ENCODE measurements at regions not wholly inside any gene's neighbourhood (a gene's known extent, or its start where the extent isn't known, plus 50 kb on each side); places are given as distances from the start of the nearest gene placed in this dataset.

DNA sequence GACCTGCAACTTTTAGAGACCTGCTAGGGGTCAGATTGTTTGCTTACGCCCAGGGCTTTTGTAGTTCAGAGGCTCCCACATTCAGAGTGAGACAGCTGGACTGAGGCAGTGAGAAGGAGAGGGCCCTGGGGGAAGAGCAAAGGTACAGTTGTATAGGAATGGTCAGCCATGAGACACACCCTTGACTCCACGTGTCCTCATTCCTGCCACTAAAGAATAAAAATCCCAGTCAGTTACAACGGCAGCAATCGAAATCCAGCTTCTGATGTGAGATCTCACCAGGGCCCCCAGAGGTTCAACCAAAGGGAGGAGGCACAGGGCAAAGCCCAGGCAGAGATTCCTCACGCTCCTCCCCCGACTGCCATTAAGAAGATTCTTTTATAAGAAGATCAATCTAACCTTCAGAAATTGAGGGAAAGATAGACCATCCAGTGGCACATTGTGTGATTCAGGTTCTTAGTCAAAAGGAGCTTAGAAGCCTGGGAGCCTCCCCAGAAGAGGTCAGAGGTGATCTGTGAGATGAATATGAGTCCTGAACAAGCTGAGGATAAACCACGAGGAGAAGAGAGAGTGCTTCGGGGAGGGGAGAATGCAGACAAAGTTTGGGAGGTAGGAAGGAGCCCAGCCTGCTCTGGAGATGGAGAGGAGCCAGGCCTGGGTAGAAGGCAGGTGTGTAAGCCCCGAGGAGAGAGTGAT, 317.0 kb downstream of the CYP26B1 start:
- DNase-seq = no peak

DNA sequence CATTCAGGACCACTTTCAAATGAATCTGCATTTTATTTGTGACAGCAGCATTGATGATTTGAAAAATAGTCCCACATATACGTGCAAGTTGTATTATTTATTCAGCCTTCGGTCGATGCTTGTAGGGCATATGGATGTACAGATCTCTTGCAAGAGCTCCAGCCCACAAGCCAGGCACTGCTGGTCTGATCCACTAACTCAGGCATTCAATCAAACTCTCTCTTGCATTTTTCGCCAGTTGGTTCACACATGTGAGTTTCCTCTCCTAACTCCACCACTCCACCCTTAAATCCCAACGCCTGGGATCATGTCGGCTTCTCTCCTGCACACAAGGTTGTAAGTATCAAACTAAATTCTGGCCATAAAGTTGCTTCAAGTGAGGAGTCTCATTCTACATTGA, 318.7 kb downstream of the CYP26B1 start:
- DNase-seq = peak; percentile 83

DNA sequence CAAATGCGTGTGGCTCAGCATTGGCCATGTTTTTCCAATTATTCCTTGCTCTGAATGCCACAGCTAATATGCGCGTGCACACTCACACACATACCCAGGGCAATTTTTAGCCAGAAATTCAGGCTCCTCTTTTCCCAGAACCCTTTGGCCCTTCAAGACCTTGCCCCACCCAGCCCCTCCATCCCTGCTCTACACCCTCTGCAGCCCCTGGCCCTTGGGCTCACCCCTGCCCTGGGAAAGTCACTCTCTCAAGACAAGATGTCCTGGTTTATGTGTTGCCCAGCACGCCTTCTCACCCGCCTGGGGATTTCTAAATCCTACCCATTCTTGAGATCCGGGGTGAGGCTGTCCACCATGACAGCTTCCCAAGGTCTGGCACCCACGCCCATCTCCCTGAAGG, 319.7 kb downstream of the CYP26B1 start:
- no peak for DNase-seq

DNA sequence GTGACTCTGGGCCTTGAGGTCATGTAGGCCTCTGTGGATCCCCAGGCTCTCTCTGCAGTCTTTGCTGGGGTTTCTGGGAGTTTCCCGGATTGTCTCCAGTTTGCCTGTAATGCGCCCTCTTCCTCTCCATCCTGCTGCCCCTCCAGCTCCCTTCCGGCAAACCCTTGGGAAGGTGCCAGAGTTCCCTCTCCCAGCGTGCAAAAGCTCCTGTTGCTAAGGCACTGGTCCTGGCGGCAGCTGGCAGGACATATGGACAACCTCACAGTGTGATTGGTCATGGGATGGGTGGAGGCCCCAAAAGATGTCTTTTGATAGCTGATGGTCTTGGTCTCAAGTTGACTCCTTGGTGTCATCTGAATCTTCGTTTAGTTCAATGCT, 320.1 kb downstream of the CYP26B1 start:
- no peak for DNase-seq

DNA sequence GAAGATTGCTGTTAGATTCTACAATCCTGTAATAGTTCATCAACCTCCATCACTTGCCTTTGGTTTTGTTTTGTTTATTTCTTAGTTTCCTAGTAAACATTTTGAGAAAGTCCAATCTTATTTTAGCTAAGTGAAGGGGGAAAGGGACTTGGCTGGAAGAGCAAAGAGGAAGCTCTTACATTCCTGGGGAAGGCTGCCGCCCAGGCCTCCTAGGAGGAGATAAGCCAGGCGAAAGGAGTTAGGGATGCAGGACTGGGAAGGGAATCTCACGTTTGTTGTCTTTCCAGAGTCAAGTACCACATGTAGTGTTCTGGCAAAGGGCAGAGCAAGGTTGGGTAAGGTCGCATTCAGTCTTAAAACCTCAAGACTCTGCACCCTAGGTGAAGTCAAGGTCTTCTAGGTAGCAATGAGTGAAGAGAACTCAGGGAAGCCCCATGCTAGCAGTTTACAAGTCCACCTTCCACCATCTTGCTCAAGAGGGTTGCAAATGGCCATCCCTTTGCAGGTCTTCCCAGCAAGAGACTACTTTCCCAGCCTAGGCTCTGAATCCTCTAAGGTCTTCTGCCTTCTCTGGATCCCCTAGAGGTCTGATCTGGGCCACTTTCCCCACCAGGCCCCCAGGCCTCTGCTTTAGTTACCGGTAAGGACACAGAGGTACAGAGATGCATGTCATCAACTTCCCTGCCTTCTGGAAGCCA, 320.7 kb downstream of the CYP26B1 start:
- no peak for DNase-seq

DNA sequence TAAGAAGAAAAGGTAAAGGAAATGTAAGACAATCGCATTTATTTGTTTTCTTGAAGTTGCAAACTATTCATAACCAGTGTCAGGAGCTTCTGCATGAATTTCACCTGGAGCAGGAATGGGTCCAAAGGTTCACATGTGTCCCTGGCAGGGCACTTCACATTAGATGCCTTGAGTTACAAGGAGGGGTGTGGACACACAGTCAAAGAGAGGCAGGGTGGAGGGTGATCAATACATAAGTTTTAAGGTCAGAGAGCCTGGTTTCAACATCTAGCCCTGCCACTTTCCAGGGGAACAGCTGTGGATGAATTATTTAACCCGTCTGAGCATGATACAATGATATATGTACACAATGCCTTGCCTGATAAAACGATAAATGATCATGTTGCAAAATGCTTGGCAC, 321.4 kb downstream of the CYP26B1 start:
- DNase-seq = no peak

DNA sequence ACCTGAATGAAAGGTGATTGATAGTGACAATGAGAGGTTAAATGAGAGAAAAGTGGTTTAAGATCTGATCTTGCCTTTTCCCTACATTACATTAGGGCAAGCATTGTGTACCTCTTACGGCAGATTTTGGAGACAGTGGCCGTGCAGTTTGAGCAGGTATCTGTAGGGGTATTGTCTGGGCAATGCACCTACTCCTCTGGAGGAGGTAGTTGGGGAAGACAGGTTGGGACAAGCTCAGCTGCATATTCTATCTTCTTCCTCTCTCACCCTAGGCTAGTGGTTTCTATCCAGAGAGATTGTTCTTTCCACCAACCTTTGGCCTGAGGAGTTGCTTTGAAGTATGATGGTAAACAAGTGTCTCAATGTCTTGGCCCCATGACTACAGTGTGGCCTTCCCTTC, 323.2 kb downstream of the CYP26B1 start:
- no peak for DNase-seq

DNA sequence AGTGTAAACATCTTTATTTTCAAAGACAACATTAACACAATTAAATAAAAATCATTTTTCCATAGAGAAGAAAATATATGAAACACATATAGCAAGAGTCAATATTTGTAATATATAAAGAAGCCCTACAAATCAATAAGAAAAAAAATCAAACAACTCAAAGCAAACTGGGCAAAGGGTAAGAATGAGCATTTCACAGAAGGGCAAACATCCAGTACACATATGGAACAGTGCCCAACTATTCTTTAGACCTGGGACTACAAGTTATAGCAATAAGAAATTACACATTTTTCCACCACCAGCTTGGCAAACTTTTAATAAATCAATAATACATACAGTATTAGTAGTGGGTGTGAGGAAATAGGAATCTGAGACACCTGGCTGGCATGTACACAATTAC, 324.1 kb downstream of the CYP26B1 start:
- no peak for DNase-seq

DNA sequence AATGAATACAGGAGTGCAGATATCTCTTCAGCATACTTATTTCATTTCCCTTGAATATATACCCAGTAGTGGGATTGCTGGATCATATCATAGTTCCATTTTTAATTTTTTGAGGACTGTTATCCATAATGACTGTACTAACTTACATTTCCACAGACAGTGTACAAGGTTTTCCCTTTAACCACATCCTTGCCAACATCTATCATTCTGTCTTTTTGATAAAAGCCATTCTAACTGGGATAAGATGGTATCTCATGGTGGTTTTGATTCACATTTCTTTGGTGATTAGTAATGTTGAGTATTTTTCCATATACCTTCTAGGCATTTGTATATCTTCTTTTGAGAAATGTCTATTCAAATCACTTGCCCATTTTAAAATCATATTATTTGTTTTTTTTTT, 325.2 kb downstream of the CYP26B1 start:
- DNase-seq = peak; percentile 42

DNA sequence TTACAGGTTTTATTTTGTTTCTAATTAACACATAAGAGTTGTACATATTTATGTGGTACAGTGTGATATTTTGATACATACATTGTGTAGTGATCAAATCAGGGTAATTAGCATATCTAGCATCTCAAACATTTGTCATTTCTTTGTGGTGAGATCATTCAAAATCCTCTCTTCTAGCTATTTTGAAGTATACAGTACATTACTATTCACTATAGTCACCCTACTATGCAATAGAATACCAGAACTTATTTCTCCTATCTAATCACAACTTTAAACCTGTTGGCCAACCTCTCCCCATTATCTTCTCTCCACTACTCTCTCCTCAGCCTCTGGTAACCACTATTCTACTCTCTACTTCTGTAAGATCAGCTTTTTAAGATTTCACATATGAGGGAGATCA, 325.8 kb downstream of the CYP26B1 start:
- DNase-seq = no peak

DNA sequence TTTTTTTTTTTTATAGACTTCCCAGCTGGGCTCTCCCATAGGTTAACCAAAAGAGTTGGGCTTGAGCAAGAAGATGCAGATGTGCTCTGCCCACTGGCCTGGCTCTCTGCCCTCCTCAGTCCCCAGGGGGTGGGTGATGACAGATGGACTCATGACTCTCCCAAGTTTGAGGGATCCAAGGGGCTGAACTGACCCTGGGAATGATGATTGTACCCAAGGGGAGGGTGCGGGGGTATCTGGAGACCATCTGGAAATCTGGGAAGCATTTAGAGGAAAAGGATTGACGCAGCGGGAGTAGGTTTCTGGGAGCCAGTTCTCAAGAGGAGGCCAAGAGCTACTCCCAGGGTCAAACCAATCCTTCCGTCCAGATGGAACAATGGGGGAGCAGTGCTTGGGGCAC, 330.8 kb downstream of the CYP26B1 start:
- DNase-seq = peak; percentile 80

DNA sequence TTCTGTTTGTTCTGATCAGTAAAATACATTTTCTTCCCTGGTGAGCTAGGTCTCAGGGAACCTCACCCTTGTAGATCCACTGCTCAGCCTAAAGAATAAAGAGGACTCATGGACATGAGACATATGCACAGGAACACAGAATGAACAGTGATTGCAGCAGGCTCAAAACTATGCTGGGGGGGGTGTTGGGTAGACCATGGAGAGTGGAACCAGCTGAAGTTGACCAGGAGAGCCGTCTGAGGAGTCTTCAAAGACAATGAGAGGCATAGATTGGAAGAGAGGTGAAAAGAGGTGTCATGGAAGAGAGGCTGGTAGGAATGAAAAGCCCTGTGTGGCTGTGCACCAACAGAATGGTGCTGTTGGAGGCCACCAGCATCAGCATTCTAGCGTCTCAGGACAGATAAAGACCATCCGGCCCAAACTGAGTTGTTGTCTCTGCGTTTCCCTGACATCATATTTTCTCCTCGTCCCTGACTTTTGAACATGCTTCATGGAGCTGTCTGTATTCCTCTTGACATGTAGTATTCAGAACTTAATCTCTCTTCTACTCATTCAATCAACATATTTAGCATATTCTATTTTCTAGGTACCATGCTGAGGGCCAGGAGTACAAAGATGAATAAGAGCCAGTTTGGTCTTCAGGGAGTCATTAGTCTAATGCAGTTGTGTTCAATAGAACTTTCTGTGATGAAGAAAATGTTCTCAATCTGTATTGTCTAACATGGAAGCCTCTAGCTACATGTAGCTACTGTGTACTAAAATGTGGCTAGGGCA, 331.8 kb downstream of the CYP26B1 start:
- no peak for DNase-seq

DNA sequence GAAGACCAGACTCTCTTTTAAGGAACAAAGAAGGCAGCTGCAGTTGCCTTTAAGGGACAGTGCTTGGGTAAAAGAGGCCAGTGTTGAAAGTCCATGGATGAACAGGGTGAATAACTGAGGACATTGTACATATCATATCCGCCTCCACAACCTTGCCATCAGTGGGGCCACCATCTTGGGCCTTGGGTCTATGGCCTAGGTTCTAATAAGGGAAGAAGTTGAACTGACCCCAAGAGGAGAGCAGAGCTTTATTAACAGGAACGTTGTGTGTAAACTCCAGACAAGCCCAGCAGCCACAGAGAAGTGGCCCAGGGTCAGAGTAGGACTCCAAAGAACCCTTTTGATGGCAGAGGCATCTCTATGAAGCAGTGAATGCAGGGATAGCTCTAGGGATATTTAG, 332.8 kb downstream of the CYP26B1 start:
- no peak for DNase-seq

DNA sequence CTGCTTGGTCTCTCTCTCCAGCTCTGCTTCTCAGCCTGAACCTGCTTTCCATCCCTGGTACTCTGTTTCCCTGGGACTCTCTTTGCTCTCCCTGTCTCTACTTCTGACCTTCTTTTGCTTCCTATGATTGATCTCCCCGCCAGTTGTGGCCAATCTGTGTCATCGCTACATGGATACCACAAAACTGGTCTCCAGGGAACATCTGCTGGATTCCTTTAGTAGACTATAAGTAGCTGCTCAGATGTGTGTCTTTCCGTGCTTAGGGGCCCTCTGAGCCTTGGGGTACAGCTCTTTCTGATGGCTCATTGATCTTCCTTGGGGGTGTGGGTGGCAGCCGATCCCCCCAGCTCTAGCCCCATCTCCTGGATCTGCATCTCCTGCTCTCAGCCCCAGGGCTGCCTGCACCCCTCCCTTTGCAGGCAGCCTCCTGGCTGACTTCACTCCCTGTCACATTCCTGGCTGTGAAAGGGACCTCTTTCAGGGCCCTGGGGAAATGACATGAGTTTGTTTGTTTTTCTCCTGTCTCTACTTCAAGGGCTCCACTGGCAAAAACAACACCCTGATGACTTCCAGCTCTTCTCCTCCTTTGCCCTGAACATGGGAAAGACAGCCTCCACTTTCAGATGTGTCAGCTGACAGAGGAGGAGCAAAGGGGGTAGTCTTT, 333.7 kb downstream of the CYP26B1 start:
- DNase-seq = peak; percentile 61

DNA sequence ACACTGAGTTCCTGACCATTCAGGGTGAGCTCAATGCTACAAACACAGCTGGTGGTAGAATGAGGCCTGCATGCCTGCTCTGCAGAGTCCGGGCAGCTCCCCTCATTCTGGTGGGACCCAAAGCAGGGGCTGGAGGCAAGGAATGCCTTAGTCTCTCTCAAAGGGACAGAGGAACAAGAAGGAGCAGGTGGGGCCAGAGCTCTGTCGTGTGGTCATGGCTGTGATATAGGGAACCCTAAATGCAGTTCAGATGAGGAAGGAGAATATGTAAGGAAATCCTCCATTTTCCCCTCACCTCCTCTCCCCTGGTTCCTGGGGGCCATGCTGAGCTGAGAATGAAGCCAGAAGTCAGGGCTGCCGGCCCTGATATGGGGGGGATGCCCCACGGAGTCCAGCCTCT, 334.3 kb downstream of the CYP26B1 start:
- no peak for DNase-seq

DNA sequence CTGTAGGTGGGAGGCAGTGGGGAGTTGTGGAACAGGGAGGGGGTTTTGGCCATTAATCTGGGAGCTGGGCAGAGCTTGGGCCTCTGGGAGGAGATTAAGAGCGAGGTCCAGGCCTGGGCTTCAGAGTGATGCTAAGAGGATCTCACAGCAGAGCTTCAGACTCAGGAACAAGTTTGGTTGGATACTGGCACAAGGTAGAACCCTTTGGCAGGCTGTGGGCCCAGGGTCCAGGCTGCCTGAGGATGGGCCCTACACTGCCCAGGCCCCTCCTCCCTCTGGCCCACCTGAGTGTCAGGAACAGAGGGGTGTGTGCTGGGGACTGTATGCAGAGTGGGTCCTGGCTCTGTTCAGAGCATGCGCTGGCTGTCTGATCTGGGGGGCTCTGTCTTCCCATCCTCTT, 334.9 kb downstream of the CYP26B1 start:
- no peak for DNase-seq

DNA sequence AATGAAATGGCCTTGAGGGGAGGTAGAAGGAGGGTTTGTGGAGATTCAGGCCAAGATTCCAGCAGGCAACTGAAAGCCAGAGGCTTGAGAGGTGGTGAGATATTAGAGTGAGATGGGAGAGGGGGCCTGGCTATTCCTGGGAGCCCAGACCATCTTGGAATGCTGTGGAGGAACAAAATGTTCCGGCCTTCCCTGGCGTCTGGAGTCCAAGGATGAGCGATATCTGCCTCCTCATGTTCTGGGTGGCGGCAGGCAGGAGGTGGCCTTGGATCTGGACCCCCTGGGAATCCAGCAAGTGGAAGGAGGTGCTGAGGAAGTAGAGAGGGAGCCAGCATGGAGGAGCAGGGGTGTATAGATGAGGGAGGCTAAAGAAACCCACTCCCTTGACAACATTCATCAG, 335.9 kb downstream of the CYP26B1 start:
- DNase-seq = no peak

DNA sequence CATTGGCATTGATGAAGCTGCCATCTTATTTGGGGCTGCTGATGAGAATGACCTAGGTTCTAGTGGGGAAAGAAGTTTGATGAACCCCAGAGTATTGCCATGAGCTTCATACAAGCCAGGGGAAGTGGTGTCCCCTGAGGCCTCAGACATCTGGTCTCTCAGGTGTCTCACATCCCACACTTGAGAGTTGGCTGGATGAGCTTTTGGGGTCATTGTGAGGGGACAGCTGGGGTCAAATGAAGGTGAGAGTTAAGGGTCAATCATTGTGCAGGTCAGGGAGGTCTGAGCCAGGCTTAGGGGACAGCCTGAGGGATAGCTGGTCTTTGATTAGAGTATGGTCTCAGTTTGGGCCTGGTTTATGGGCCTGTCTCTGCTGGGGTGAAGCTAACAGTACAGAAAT, 336.5 kb downstream of the CYP26B1 start:
- DNase-seq = no peak

DNA sequence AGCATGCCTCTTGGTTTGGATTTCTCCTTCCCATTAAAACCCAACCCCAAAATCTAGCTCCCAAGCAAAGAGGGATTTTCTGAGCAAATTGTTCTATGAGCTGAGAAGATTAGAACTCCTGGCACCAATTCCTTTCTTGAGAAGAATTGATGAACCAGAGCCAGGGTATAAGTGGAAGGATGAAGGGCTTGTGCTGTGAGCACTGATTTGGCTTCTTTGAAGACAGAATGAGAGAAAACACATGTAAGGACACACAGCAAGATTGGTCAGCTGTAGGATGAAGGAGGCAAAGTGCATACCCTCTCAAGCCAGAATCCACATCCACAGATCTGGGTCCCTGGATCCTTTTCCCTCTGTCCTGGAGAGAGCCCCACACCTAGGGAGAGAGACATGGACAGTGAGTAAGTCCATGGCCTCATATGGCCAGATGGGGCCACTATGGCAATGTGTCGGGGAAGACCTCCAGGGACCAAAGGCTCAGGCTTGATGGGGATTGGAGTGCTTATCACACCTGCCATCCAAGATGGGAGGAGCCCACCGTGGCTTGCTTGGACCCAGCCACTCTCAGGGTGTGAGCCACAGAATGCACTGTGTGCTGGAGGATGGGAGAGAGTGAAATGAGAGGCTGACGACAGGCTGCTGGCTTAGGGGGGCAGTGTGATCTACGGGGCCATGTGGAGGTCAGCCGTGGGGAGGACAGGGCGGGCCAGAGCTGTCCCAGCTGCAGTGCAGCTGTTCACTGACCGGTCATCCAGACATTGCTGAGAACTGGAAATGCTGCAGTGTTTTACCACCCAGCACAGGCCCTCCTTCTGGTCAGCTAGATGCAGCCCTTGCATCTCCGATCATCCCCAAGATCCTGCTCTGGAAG, 339.8 kb downstream of the CYP26B1 start:
- DNase-seq = no peak

DNA sequence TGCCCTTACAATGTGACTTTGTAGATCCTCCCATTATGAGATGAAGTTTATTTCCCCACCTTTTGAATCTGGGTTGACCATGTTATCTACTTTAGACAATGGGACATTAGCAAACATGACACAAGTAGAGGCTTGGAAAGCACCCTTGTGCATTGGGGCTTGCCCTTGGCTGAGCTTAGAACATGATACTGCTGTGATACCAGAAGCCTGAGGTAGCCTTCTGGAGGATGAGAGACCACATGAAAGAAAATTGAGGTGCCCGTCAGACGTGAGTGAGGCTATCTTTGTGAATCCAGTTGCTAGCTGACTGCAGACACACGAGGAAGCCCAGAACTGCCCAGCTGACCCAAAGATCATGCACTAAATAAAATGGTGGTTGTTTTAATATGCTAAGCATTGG, 341.2 kb downstream of the CYP26B1 start:
- DNase-seq = no peak

DNA sequence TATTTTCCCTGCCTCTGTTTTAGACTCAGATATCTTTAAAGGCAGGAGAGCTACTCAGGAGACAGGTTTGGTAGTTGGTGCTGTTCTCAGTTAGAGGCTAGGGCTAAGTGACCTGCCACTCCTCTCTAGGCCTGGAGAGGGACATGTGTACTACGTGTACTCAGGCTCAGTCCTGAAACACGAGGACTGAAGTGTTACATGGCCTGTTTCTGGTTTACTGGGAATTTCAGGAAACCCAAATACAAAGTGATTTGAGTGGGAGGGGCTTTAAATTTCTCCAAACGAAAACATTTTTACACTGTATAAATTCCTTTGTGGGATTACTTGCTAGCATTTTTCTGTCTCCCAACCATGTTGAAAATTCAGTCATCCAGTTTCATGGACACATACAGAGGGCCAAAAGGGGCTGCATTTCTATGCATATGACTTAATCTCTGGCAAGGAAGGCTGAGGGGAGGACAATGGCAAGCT, 343.3 kb downstream of the CYP26B1 start:
- peak; percentile 56 for DNase-seq

DNA sequence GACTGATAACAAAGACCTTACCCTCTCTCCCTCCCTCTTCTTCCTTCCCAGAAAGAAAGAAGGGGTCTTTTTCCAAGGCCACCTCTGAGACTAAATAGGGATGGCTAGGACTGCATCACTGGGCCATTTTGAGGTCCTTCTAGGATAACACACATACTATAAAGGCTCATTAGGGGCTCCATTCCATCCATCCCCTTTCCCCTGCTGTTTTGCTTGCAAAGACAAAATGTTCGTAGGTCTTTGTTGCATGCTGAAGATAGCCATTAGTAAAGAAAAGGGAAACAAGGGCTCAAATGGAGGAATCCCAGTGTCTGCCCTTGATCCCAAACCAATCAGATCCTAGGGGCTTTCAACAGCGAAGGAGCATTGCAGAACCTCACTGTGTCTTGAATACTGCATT, 344.3 kb downstream of the CYP26B1 start:
- no peak for DNase-seq

DNA sequence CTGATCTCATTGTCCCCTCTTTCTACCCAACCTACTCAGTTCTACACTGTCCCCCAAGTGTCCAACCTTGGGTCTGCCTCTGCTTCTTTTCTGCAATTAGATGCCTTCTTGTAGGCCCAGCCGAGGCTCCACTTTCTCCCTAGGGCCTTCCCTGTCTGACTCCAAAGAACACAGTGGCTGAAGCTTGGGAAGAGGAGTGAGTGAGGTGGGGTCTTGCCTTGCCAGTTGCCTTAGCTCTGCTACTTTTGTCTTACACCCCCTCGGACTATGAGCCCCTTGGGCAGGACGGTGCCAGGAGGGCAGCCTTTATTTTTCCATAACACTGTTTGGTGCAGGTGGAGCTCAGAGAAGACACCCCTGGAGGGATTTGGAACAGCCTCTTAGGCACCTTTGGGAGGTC, 345.1 kb downstream of the CYP26B1 start:
- no peak for DNase-seq
